ENCODE measurements at regions not wholly inside any gene's neighbourhood (a gene's known extent, or its start where the extent isn't known, plus 50 kb on each side); places are given as distances from the start of the nearest gene placed in this dataset.

DNA sequence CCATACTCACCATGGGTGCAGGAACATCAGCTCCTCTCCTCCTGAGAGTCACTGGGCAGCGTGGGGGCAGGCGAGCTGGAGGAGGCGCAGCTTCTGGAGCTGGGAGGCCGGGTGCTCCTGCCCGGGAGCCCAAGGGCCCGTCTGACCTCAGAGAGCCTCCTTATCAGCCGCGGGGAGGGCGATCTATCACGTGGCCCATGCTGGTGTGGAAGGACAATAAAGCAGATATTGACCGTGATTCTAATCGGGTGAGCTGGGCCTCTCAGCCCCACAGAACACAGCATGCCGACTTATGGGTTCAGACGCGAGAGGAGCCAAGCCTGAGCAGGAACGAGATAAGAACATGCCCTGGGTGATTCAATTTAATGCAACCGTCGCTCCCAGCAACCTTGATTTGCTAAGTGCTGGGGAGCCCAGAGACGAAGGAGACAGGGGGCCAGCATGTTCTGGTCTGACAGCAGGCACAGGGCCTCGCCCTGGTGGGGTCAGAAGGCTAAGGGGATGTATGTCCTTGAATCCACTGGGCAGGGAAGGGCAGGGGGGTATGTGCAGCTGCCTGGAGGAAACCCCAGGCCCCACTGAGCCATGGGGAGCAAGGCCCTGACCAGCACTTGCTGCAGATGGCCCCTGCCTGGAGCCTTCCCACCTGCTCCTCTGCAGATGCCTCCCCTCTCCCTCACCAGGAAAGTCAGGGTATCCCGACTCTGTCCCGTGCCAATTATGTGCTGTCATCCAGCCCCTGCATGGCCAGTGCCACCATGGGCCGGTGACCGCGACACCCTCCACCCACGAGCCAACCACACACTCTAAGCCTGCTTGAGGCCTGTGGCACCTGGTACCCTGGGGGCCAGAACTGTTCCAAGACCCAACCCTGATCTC is 95.3 kb upstream of the RET start:
- no peaks in the 10 kb centered on the region for H3K36me3 ChIP-seq (replicated peaks in 1 of 2)
- DNase-seq, result peak in 3 of 7 donors; percentile 27 to 94 (median 31)
- H3K4me3 ChIP-seq, result no peak overlapping the region
- no peaks in the 10 kb centered on the region for H3K9me3 ChIP-seq (replicated peaks in 1 of 3)
- H3K4me1 ChIP-seq (replicated peaks in 1 of 2), result no peaks in the 10 kb centered on the region
- TF ChIP-seq, protein P1, sequence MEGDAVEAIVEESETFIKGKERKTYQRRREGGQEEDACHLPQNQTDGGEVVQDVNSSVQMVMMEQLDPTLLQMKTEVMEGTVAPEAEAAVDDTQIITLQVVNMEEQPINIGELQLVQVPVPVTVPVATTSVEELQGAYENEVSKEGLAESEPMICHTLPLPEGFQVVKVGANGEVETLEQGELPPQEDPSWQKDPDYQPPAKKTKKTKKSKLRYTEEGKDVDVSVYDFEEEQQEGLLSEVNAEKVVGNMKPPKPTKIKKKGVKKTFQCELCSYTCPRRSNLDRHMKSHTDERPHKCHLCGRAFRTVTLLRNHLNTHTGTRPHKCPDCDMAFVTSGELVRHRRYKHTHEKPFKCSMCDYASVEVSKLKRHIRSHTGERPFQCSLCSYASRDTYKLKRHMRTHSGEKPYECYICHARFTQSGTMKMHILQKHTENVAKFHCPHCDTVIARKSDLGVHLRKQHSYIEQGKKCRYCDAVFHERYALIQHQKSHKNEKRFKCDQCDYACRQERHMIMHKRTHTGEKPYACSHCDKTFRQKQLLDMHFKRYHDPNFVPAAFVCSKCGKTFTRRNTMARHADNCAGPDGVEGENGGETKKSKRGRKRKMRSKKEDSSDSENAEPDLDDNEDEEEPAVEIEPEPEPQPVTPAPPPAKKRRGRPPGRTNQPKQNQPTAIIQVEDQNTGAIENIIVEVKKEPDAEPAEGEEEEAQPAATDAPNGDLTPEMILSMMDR (IDR thresholded peaks at IDR 0.05), result no peak
- no peak for TF ChIP-seq POLR2A (IDR thresholded peaks at IDR 0.05)
- H3K27ac ChIP-seq, result peak overlapping the region in 1 of 5 donors; percentile 17
- WGBS, 4 donors, result 78 to 88% (median 79%) methylated on average over 16 to 26 of the region's 26 CpGs
- intact Hi-C loops (cut with DNase I), result no loop called here
- H3K27me3 ChIP-seq, result no peaks in the 10 kb centered on the region

DNA sequence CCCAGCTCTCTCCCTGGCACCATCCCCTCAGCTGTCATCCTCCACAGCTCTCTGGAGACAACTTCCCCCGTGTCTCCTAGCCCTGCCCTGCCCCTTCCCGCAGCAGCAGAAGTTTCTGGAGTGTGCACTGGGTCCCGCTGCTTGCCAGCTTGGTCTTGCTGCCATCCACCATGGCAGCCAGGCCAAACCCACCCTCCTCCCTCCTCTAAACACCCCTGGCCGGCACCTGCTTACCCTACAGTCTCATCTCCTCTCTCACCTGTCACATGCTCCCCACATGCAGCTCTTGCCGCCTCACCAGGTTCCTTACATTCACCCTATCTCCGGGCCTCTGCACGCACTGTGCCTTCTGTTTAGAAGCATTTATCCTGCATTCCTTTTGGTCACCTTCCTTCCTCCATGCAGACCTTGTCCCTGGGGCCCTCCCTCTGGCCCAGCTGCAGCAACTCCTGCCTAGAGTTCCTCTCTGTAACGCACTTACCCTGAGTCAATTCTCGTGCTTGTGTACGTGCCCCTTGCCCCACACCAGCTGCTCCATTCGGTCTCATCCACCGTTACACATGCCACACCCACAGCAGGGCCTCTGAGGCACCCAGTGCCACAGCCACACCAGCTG is 93.9 kb upstream of the RET start:
- Histone ChIP-seq H3K9me3 (replicated peaks in 1 of 3) (no peaks in the 10 kb centered on the region), H3K4me3 (no peak overlapping the region), H3K27me3 (no peaks in the 10 kb centered on the region), H3K4me1 (replicated peaks in 1 of 2) (no peaks in the 10 kb centered on the region), H3K36me3 (replicated peaks in 1 of 2) (no peaks in the 10 kb centered on the region), H3K27ac (no peak overlapping the region)
- WGBS, 4 donors, result 82 to 84% (median 84%) methylated on average over 12 of the region's 12 CpGs
- intact Hi-C loops (cut with DNase I), result no loop called here
- DNase-seq, result no peak
- no peak for TF ChIP-seq POLR2A (IDR thresholded peaks at IDR 0.05)
- TF ChIP-seq, protein P1 (IDR thresholded peaks at IDR 0.05), result no peak

DNA sequence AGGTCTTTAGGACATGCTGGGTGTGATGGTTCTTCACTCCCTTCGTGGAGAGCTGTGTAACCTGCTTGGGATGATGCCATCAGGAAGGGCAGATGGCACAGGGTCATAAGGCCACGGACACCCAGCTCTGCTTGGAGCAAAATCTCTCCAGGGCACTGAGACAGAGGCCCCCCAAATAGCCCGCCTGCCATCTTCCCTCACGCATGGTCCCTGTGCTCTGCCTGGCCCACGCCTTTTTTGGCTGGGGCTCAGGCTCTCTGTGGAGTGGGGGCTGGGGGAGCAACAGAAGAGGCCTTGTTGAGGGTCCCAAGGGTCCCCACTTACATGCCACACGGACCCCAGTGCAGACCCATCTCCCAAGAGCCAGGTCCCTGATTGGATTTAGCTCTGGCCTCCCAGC is 93.3 kb upstream of the RET start:
- Histone ChIP-seq H3K4me1 (replicated peaks in 1 of 2) (no peaks in the 10 kb centered on the region), H3K27me3 (no peaks in the 10 kb centered on the region), H3K9me3 (replicated peaks in 1 of 3) (no peaks in the 10 kb centered on the region), H3K4me3 (no peak overlapping the region), H3K27ac (no peak overlapping the region), H3K36me3 (replicated peaks in 1 of 2) (no peaks in the 10 kb centered on the region)
- intact Hi-C loops (cut with DNase I), result no loop called here
- 76 to 90% (median 79%) methylated on average over 2 to 6 of the region's 6 CpGs; no CpG with 5 or more reads in 1 of the 4 donors for WGBS, 4 donors
- TF ChIP-seq, protein P1 (IDR thresholded peaks at IDR 0.05), result no peak
- TF ChIP-seq POLR2A (IDR thresholded peaks at IDR 0.05), result no peak
- peak in 1 of 7 donors; percentile 46 for DNase-seq

DNA sequence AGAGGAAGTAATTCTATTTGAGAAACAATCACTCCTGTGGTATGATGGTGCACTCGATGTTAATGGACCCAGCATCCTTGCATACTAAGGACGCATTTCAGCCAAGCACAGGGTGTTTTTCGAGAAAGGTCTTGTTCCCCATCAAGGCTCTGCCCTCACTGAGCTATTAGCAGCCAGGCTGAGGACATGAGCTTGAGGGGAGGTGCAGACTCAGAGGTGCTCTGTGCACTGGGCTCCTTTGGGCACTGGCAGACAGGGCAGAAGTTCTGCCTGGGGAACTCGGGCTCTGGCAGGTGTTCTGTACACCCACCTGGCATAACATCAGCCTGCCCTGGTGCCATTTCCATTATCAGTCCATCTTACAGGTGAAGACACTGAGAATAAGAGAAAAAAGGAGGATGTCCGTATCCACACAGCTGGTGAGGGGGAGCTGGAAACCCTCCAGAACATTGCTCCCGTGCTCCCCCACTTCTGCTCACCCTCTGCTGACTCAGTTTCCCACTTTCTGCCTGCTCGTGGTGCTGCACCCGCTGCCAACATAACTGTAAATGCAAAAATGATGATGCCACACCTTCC is 92.7 kb upstream of the RET start:
- no peak overlapping the region for H3K27ac ChIP-seq
- no peak overlapping the region for H3K4me3 ChIP-seq
- intact Hi-C loops (cut with DNase I), result no loop called here
- no peaks in the 10 kb centered on the region for H3K36me3 ChIP-seq (replicated peaks in 1 of 2)
- no peaks in the 10 kb centered on the region for H3K27me3 ChIP-seq
- H3K4me1 ChIP-seq (replicated peaks in 1 of 2), result no peaks in the 10 kb centered on the region
- 73 to 89% (median 79%) methylated on average over 6 to 8 of the region's 8 CpGs for WGBS, 4 donors
- H3K9me3 ChIP-seq (replicated peaks in 1 of 3), result no peaks in the 10 kb centered on the region
- peak in 1 of 7 donors; percentile 52 for DNase-seq
- no peak for TF ChIP-seq POLR2A (IDR thresholded peaks at IDR 0.05)
- TF ChIP-seq, protein P1 (IDR thresholded peaks at IDR 0.05), result no peak

All from adrenal gland (tissue), 9 donors.